Epithelial cell of proximal tubule (primary cell): ENCODE measurements at regions not wholly inside any gene's neighbourhood (a gene's known extent, or its start where the extent isn't known, plus 50 kb on each side); places are given as distances from the start of the nearest gene placed in this dataset.

Source experiments
- DNase-seq: peaks from one replicate; pipeline ENCODE4 v3.0.0-alpha.2; 2011; ENCODE audit warnings: low read depth
- H3K4me3 ChIP-seq: 2 replicates; pipeline ENCODE4 v1.5.1; 2011; ENCODE audit warnings: low read depth, mild to moderate bottlenecking, low read length
- TF ChIP-seq, protein P1 (sequence below): conservative IDR thresholded peaks from 2 replicates; pipeline ENCODE4 v1.5.1; 2012; ENCODE audit warnings: low read depth, mild to moderate bottlenecking, low read length

DNA sequence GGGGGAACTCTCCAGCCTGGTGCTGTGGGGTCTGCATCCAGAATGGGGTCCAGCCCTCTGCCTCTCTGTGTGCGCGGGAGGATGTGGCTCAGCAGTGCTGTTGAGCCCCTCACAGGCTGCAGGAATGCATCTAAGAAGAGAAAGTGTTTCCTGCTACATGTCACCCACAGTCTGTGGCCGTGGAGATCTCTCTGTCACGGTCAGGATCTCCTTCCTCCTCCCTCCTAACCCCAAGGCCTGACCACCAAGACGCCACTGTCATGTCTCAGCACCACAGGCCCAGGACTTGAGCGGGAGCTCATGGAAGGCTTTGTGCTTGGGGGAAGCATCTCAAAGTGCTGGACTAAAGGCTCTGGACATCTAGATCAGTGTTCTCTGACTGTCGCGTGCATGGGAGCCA is 90.1 kb downstream of the SREK1 start:
- H3K4me3 ChIP-seq, result no peak overlapping the region
- TF ChIP-seq, protein P1, sequence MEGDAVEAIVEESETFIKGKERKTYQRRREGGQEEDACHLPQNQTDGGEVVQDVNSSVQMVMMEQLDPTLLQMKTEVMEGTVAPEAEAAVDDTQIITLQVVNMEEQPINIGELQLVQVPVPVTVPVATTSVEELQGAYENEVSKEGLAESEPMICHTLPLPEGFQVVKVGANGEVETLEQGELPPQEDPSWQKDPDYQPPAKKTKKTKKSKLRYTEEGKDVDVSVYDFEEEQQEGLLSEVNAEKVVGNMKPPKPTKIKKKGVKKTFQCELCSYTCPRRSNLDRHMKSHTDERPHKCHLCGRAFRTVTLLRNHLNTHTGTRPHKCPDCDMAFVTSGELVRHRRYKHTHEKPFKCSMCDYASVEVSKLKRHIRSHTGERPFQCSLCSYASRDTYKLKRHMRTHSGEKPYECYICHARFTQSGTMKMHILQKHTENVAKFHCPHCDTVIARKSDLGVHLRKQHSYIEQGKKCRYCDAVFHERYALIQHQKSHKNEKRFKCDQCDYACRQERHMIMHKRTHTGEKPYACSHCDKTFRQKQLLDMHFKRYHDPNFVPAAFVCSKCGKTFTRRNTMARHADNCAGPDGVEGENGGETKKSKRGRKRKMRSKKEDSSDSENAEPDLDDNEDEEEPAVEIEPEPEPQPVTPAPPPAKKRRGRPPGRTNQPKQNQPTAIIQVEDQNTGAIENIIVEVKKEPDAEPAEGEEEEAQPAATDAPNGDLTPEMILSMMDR, result no peak
- no peak for DNase-seq

DNA sequence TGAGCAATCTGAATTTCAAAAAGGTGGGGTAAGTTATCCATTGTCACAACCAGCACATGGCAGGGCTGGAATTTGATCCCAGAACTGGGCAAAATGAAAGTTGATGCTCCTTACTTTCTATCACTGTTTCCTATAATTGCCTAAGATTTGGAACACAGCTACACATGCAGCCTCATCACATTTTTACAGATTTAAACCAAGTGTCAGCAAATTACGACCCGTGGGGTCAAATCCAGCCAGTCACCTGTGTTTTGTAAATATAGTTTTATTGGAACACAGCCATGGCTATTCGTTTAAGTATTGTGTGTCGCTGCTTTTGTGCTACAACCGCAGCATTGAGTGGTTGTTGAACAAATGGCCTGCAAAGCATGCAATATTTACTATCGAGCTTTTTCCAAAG is 94.3 kb downstream of the SREK1 start:
- TF ChIP-seq, protein P1, result no peak
- DNase-seq, result no peak
- H3K4me3 ChIP-seq, result no peak overlapping the region

DNA sequence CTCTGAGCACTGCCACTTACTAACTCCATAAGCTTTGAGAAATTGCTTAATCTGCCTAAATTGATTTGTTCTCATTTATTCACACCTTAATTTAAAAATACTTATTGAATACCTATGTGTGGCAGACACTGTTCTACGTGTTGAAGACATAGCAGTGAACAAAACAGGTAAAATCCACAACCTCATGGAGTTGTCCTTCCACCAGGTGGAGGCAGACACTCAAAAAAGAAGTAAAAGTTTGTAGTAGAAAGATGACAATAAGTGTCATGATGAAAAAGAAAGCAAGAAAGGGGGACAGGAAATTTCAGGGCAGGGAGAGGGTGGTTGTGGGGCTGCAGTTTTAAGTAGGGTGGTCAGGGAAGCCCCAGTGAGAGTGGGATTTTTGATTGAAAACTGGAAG is 94.9 kb downstream of the SREK1 start:
- no peak overlapping the region for H3K4me3 ChIP-seq
- no peak for DNase-seq
- TF ChIP-seq, protein P1, result peak; percentile 54

DNA sequence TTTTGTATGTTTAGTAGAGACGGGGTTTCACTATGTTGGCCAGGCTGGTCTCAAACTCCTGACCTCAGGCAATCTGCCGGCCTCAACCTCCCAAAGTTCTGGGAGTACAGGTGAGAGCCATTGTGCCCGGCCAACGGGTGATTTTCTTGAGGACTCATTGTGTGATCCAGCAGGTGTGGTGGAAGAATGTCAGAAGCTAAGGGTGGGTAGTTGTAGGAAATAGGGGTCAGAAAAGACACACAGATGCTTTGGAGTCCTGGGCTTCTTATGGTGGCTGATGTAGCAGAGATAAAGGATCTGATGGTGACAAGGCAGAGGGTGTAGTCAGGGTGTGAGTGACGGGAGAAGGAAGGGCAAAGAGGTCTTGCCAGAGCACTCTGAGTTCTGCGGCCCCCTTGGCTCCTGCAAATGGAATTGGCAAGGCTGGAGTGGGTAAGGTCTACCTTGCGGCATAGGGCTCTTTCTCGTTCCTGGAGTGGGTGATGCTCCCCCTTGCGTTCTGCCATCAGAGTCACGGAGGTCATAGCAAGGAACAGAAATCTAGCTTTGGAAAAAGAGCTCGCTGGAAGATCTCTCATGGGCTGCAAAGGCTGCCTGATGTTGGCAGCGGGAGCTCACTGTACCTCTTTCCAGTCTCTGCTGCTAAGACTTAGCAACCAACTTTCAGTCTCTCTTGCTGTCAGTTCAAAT is 97.2 kb downstream of the SREK1 start:
- H3K4me3 ChIP-seq, result no peak overlapping the region
- no peak for DNase-seq
- TF ChIP-seq, protein P1, result no peak

DNA sequence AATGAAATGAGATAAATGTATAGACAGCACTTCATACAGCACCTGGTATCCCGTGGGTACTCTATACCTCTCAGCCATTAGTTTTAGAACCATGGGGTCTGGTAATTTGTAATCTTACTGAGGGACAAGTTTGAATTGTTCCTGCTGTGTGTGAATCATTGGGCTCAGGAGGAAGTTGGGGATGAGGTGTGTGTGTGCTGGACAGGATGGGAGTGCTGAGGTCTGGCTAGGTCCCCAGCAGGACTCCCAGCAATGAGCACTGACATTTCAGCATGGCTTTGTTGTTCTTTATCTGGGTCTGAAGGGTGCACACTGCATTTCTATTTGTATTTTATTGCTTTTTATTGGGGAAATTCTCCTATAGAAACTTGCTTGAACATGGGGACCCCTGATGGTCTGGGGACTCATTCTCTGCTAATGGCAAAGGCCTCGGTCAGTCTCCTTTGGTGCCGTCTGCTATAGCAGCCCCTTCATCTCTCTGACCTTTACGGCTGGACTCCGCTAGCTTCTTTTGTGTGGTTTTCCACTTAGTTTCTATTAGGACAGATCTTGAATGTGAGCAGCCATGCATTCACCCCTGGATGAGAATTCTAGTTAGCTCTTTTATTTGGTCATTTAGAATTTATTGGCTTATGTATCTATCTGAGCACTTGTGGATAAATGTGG is 98.1 kb downstream of the SREK1 start:
- no peak for DNase-seq
- TF ChIP-seq, protein P1, result no peak
- H3K4me3 ChIP-seq, result no peak overlapping the region

DNA sequence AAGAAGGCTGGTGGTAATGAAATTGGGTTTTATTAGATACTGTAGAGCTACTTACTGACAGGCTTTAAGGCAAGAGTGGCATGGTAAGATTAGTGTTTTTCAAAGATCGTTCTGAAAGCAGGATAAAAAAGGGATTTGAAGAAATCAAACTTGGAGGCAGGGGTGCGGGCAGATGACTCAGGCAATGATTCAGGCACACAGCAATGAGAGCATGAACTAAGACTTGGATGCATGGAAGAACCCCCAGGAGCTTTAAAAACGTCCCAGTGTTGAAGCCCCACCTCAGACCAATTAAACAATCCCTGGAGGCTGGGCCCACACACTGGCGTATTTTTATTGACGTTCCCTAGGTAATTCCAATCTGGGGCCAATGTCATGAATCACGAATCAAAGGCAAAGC is 102.5 kb downstream of the SREK1 start:
- peak; percentile 3 for DNase-seq
- H3K4me3 ChIP-seq, result no peak overlapping the region
- TF ChIP-seq, protein P1, result no peak
